B cell (primary cell): ENCODE measurements at regions not wholly inside any gene's neighbourhood (a gene's known extent, or its start where the extent isn't known, plus 50 kb on each side); places are given as distances from the start of the nearest gene placed in this dataset.

ENCODE experiments used
- ATAC-seq: fragments of 200-7000 bp; cut with Tn5 transposase; one replicate; pipeline ENCODE4 v1.10.0; 2021; ENCODE audit warnings: low read depth, mild to moderate bottlenecking, moderate number of reproducible peaks, moderate library complexity
- CTCF ChIA-PET: fragments of 350-600 bp; sonication (Branson Sonifier 250); formaldehyde crosslinking; loops from one replicate; lab custom pipeline; 2021; ENCODE audit warnings: antibody characterized with exemption, inconsistent platforms; lab: Charles Lee
- POLR2A ChIA-PET: fragments of 350-600 bp; sonication (Branson Sonifier 250); formaldehyde crosslinking; loops from one replicate; lab custom pipeline; 2021; ENCODE audit warnings: antibody characterized with exemption; lab: Charles Lee
- DNase-seq: peaks from one replicate; pipeline ENCODE4 v3.0.0; 2013
- H2AFZ ChIP-seq: 2 replicates; pipeline ENCODE4 v1.6.1; 2012; ENCODE audit warnings: mild to moderate bottlenecking, low read depth, low read length; ENCODE audit not compliant: insufficient read depth, poor library complexity, severe bottlenecking
- H3K27ac ChIP-seq, 2 donors: 1 replicate in 1 of 2; 2 replicates in 1 of 2; pipeline ENCODE4 v1.5.1; 2012 to 2013; ENCODE audit warnings: low read length in 2 of 2, mild to moderate bottlenecking in 2 of 2, moderate library complexity in 1 of 2
- H3K27me3 ChIP-seq, 4 experiments: fragments of 200-600 bp in 1 of 4; sonication (generic) in 1 of 4; replicated peaks in 1 of 4; 1 replicate in 2 of 4; 2 replicates in 2 of 4; pipeline versions ENCODE4 v1.6.1 to v1.7.0; 2013 to 2016; ENCODE audit warnings: low read length in 3 of 4, mild to moderate bottlenecking in 2 of 4, mixed read lengths in 1 of 4, moderate library complexity in 1 of 4; ENCODE audit not compliant: insufficient read depth in 4 of 4, control insufficient read depth in 3 of 4; ENCODE audit errors: control extremely low read depth in 1 of 4
- H3K36me3 ChIP-seq, 2 experiments: replicated peaks in 1 of 2; 1 replicate in 1 of 2; 2 replicates in 1 of 2; pipeline versions ENCODE4 v1.6.1 to v1.7.1; 2013; ENCODE audit warnings: low read length in 1 of 2; ENCODE audit not compliant: insufficient read depth in 2 of 2, control insufficient read depth in 1 of 2; ENCODE audit errors: control extremely low read depth in 1 of 2, extremely low read depth in 1 of 2
- H3K4me1 ChIP-seq, 2 donors: fragments of 200-600 bp in 1 of 2; sonication (generic) in 1 of 2; 1 replicate in 1 of 2; 2 replicates in 1 of 2; pipeline versions ENCODE4 v1.5.1 to v1.6.1; 2013 to 2017; ENCODE audit warnings: low read length in 2 of 2; ENCODE audit not compliant: control insufficient read depth in 2 of 2, insufficient read depth in 2 of 2
- H3K4me2 ChIP-seq: replicated peaks from 2 replicates; pipeline ENCODE3; 2012; ENCODE audit warnings: mild to moderate bottlenecking, low read depth, low read length; ENCODE audit not compliant: poor library complexity, severe bottlenecking
- H3K4me3 ChIP-seq, 5 experiments: fragments of 200-600 bp in 1 of 5; sonication (generic) in 1 of 5; 1 replicate in 3 of 5; 2 replicates in 2 of 5; pipeline versions ENCODE4 v1.5.1 to v1.7.0; 2011 to 2016; ENCODE audit warnings: low read length in 4 of 5, mild to moderate bottlenecking in 4 of 5, low read depth in 2 of 5, control low read depth in 1 of 5, moderate library complexity in 1 of 5; ENCODE audit not compliant: insufficient read depth in 1 of 5; ENCODE audit errors: control extremely low read depth in 1 of 5, extremely low read depth in 1 of 5
- H3K79me2 ChIP-seq: fragments of 200-600 bp; sonication (generic); one replicate; pipeline ENCODE4 v1.6.0; 2016; ENCODE audit warnings: low read length; ENCODE audit not compliant: control insufficient read depth, insufficient read depth
- H3K9ac ChIP-seq: fragments of 200-600 bp; sonication (generic); 2 replicates; pipeline ENCODE4 v1.6.1; 2017; ENCODE audit warnings: mild to moderate bottlenecking, low read length, moderate library complexity
- H3K9me3 ChIP-seq, 3 donors: one replicate each; pipeline versions ENCODE4 v1.6.1 to v1.7.1; 2013; ENCODE audit warnings: low read length in 2 of 3; ENCODE audit not compliant: control insufficient read depth in 2 of 3, insufficient read depth in 1 of 3; ENCODE audit errors: control extremely low read depth in 1 of 3
- H4K20me1 ChIP-seq: 2 replicates; pipeline ENCODE4 v1.6.0; 2012; ENCODE audit warnings: mild to moderate bottlenecking, low read length; ENCODE audit not compliant: insufficient read depth, control insufficient read depth, poor library complexity, severe bottlenecking
- H3K27ac Mint-ChIP-seq: one replicate; pipeline ENCODE4 v1.8.0; 2021; ENCODE audit warnings: mixed read lengths
- H3K27me3 Mint-ChIP-seq: one replicate; pipeline ENCODE4 v1.8.0; 2021; ENCODE audit warnings: mixed read lengths
- H3K4me1 Mint-ChIP-seq: one replicate; pipeline ENCODE4 v1.8.0; 2021; ENCODE audit warnings: mixed read lengths
- H3K4me3 Mint-ChIP-seq: one replicate; pipeline ENCODE4 v1.8.0; 2021; ENCODE audit warnings: mixed read lengths
- H3K9me3 Mint-ChIP-seq: one replicate; pipeline ENCODE4 v1.8.0; 2022; ENCODE audit warnings: mixed read lengths; ENCODE audit not compliant: insufficient read depth
- EZH2 ChIP-seq: IDR thresholded peaks from 2 replicates; pipeline ENCODE4 v1.6.1; 2012; ENCODE audit warnings: borderline replicate concordance, low read depth, mild to moderate bottlenecking, moderate library complexity, low read length; ENCODE audit not compliant: insufficient read depth, poor library complexity, severe bottlenecking
- WGBS: methylation state at CpG from one replicate; pipeline ENCODE4 v1.1.5; 2013; ENCODE audit warnings: missing lambda C conversion rate; ENCODE audit not compliant: insufficient coverage; 5-methylcytosine and 5-hydroxymethylcytosine counted together
- intact Hi-C: fragments of 100-400 bp; cut with micrococcal nuclease; formaldehyde crosslinking; loops from one replicate; pipeline ENCODE4 v1.10.0; 2022
- TF ChIP-seq, protein P1 (sequence below): fragments of 200-600 bp; IDR thresholded peaks from one replicate; pipeline ENCODE4 v1.8.0; 2022; ENCODE audit warnings: antibody characterized with exemption, mild to moderate bottlenecking

GRCh38 chr7:10913457-10913856 lies 60.2 kb upstream of the PHF14 start:
- Mint-ChIP-seq H3K9me3 (peaks cover 3% of the 10 kb centered on the region), H3K4me3 (no peak overlapping the region), H3K27ac (no peak overlapping the region), H3K27me3 (peaks cover 9% of the 10 kb centered on the region), H3K4me1 (no peaks in the 10 kb centered on the region)
- ATAC-seq (no peak), DNase-seq (no peak)
- H3K36me3 ChIP-seq: no peaks in the 10 kb centered on the region
- no peak overlapping the region for H3K4me3 ChIP-seq
- no peaks in the 10 kb centered on the region for H3K4me1 ChIP-seq
- intact Hi-C loops: no loop called here
- H3K79me2 ChIP-seq: no peaks in the 10 kb centered on the region
- CTCF ChIA-PET: no interaction called here
- no peak overlapping the region for H3K9ac ChIP-seq
- no peak overlapping the region for H3K4me2 ChIP-seq
- no peak overlapping the region for H2AFZ ChIP-seq
- no peaks in the 10 kb centered on the region for H3K27me3 ChIP-seq
- H3K27ac ChIP-seq: no peak overlapping the region
- H3K9me3 ChIP-seq: peaks cover 3 to 18% (median 4%) of the 10 kb centered on the region in 3 donors
- no peak for TF ChIP-seq EZH2
- POLR2A ChIA-PET: no interaction called here
- no peaks in the 10 kb centered on the region for H4K20me1 ChIP-seq
- WGBS: no CpG with 5 or more reads among the region's 2 CpGs

GRCh38 chr7:10918093-10918590 lies 55.5 kb upstream of the PHF14 start:
- Histone ChIP-seq H2AFZ (no peak overlapping the region), H3K9me3 (no peaks in the 10 kb centered on the region), H3K36me3 (no peaks in the 10 kb centered on the region), H3K4me3 (no peak overlapping the region), H3K4me2 (no peak overlapping the region), H3K79me2 (no peaks in the 10 kb centered on the region), H3K9ac (no peak overlapping the region), H4K20me1 (no peaks in the 10 kb centered on the region), H3K4me1 (no peaks in the 10 kb centered on the region), H3K27me3 (no peaks in the 10 kb centered on the region), H3K27ac (no peak overlapping the region)
- intact Hi-C loops: no loop called here
- DNase-seq: no peak
- ATAC-seq: no peak
- 0% methylated on average over 1 of the region's 4 CpGs for WGBS
- H3K4me1 Mint-ChIP-seq: no peaks in the 10 kb centered on the region
- POLR2A ChIA-PET: no interaction called here
- peaks cover 9% of the 10 kb centered on the region for H3K27me3 Mint-ChIP-seq
- no peaks in the 10 kb centered on the region for H3K9me3 Mint-ChIP-seq
- no peak overlapping the region for H3K4me3 Mint-ChIP-seq
- TF ChIP-seq EZH2: no peak
- TF ChIP-seq, protein P1, sequence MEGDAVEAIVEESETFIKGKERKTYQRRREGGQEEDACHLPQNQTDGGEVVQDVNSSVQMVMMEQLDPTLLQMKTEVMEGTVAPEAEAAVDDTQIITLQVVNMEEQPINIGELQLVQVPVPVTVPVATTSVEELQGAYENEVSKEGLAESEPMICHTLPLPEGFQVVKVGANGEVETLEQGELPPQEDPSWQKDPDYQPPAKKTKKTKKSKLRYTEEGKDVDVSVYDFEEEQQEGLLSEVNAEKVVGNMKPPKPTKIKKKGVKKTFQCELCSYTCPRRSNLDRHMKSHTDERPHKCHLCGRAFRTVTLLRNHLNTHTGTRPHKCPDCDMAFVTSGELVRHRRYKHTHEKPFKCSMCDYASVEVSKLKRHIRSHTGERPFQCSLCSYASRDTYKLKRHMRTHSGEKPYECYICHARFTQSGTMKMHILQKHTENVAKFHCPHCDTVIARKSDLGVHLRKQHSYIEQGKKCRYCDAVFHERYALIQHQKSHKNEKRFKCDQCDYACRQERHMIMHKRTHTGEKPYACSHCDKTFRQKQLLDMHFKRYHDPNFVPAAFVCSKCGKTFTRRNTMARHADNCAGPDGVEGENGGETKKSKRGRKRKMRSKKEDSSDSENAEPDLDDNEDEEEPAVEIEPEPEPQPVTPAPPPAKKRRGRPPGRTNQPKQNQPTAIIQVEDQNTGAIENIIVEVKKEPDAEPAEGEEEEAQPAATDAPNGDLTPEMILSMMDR: no peak
- CTCF ChIA-PET: no interaction called here
- no peak overlapping the region for H3K27ac Mint-ChIP-seq
